NCI-H526 treated with DMSO at 0.1 percent for 48 hours (cell line): ENCODE measurements at regions not wholly inside any gene's neighbourhood (a gene's known extent, or its start where the extent isn't known, plus 50 kb on each side); places are given as distances from the start of the nearest gene placed in this dataset.

Experiments used
- DNase-seq: peaks from one replicate; lab custom pipeline; 2025; lab: John Stamatoyannopoulos, UW

- no peak for DNase-seq
Observed at GRCh38 chr17:17417718-17418181, 59.0 kb upstream of the MED9 start.

DNA sequence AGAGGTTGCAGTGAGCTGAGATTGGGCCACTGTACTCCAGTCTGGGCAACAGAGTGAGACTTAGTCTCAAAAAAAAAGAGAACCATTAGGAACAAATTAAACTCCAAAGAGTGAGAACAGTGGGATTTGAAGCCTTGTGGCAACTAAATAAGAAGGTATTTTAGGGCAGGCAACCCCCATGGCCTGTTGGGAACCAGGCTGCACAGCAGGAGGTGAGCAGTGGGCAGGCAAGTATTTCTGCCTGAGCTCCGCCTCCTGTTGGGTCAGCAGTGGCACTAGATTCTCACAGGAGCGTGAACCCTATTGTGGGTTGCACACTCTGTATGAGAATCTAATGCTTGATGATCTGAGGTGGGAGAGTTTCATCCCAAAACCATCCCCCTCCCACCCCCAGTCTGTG, 57.6 kb upstream of the MED9 start:
- DNase-seq = no peak

DNA sequence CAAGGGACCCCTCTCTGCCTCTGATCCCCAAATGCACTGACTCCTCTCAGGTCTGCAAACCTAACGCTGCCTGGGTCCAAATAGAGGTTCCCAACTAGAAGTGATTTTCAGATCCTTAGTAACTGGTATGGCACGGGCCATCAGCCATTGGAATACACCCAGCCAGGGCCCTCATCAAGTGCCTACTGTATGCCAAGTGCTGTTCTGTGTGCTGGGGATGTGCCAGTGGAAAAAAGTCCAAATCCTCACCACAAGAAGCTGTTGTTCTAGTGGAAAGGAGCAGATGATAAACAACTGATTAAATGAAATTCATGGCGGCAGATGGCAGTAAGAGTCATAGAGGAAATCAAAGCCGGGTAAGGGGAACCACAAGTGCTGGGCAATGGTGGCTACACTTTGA, 57.2 kb upstream of the MED9 start:
- no peak for DNase-seq

GRCh38 chr17:17420082-17420481, 56.7 kb upstream of the MED9 start:
- DNase-seq = no peak

GRCh38 chr17:17420561-17421269, 56.1 kb upstream of the MED9 start:
- no peak for DNase-seq

DNA sequence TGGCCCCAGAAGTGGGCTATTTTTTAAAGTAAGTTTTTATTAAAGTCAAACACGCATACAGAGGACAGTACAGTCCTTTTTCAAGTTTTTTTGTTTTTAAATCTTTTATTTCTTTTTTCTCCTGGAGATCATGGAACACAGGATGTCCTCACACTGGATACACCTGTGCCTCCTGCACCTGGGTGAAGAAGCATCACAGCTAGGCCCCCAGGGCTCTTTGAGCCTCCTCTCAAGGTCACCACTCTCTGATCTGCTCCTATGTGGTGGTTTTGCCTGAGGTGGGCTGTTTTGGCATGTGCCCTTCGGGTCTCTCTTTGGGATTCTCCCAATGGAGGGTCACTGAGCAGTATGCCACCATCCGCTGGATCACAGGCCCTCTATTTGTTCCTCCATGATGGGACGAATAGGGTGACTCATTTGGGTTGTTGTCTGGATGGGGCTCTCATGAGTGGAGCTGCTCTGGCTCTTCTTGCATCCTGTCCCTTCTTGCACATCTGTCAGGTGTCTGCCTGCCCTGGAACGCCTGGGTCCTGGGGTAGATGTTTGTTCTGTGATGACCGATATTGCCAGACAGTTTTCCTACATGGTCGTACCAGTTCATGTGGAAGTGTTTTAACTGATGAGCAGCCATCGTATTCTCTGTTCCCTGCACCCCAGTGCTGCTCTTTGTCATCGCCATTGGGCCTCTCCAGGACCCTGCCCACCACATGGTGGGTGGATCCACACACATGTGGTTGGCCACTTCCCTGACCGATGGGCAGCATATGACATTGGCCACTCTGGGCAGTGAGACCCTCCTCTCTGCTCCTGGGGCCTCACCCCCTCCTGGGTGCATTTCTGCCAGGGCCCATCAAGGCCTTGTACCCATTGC, 55.2 kb upstream of the MED9 start:
- no peak for DNase-seq

- DNase-seq = no peak
Observed at GRCh38 chr17:17422217-17422610, 54.6 kb upstream of the MED9 start.

- no peak for DNase-seq
Observed at GRCh38 chr17:17422641-17423040, 54.2 kb upstream of the MED9 start.

GRCh38 chr17:17423656-17424055, 53.1 kb upstream of the MED9 start:
- DNase-seq = no peak

DNA sequence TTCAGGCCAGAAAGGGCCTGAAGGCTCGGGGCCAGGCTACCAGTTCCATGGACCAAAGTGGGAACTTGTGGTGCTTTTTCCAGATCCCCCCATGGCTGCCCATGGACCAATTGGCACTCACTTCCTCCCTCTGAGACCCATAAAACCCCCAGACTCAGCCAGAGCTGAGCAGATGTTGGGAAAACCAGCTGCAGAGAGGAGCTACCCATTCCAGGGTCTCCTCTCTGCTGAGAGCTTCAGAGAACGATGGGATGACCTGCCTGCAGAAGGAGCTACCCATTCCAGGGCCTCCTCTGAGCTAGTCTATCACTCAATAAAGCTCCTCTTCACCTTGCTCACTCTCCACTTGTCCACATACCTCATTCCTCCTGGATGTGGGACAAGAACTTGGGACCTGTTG, 52.2 kb upstream of the MED9 start:
- no peak for DNase-seq

DNA sequence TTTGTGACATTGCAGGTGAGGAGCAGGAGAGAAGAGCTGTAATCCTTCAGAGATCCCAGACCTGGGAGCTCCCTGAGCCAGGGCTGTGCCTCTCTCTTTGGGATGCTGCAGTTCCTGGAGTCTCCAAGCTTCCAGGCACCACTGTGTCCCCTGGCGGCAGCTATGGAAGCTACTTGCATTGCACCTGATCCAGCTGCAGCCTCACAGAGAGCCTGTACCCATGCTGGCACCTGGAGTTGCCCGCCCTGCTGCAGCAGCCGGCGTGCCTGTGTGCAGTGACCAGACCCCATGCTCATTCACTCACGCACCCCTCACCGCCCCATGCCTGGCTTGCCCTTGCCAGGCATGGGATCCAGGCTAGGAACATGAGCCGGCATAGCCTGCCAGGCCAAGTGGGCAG, 51.8 kb upstream of the MED9 start:
- no peak for DNase-seq

DNA sequence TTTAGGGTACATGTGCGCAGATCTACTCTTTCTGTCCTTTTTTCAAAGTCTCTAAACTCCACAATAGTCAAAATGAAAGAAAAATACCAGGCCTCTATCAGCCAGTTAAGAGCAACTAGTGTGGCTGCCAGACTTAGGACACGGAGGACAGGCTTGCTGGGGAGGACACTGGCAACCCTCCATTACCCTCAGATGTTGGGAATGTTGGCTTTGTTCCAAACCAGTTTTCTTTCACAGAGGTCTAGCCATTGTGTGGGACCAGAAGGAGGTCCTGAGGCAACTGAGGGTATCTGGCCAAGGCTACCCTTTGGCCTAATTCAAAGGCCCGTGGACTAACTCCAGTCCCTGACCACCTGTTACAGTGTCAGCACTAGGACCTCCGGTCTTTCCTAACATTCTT, 51.2 kb upstream of the MED9 start:
- DNase-seq = no peak

DNA sequence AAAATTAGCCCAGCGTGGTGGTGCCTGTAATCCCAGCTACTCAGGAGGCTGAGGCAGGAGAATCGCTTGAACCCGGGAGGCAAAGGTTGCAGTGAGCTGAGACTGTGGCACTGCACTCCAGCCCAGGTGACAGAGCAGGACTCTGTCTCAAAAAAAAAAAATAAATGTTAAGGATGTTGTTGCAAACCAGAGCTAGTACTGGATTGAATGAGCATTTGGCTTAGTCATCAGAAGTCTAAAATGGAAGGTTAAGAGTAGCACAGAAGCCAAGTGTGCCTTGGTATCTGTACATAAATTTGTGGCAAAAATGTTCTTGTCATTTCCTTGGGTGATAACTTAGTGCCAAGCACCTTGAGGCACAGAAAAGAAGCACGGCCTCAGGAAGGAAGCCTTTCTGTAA, 50.6 kb upstream of the MED9 start:
- DNase-seq = no peak
